ENCODE measurements at regions not wholly inside any gene's neighbourhood (a gene's known extent, or its start where the extent isn't known, plus 50 kb on each side); places are given as distances from the start of the nearest gene placed in this dataset.

DNA sequence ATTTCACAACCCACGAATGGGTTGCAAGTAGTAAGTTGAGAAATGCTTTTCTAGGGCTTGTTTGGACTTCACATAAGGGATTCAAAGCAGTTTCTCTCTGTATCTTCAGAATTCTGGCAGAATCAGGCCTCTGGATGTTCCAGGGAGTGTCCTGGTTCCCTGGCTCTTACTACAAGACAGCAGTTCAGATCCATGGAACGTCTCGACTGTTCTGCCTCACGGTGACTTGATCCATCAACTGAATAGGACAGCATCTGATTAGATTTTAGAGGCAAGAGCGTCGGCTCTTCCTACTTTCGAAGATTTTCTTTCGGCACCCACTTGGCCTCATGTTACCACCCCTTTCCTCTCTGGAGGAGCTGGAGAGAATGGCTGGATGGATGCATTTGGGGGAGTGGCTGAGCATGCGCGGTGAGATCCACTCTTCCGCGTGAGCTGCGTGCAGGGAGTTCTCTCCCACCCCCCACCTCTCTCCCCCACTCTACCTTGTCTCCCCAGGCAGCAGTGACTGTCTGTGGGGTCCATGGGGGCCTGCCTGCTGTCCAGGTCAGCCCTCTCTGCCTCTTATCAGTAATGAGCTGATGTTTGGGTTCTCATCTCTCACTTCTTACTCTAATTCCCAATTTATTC, 132.5 kb downstream of the VAPA start:
- no peak overlapping the region for H3K4me3 ChIP-seq (ENCODE audit: low read length)
- H3K36me3 ChIP-seq (ENCODE audit: control insufficient read depth, insufficient read depth, low read length), result 0 out of 2 replicates have a peak, but pooled peaks cover 3% of the 10 kb centered on the region
- H3K27me3 ChIP-seq (ENCODE audit: control insufficient read depth, insufficient read depth, low read length), result no peaks in the 10 kb centered on the region
- no CpG with 5 or more reads among the region's 13 CpGs for WGBS (ENCODE audit: insufficient coverage, insufficient read length)
- DNase-seq (ENCODE audit: low read depth, low spot score), result no peak
- H3K27ac ChIP-seq (ENCODE audit: low read length), result no peak overlapping the region
- H3K9me3 ChIP-seq (ENCODE audit: control insufficient read depth, insufficient read depth, low read length), result no peaks in the 10 kb centered on the region
- H3K4me1 ChIP-seq (ENCODE audit: control insufficient read depth, insufficient read depth, low read length), result no peaks in the 10 kb centered on the region

GRCh38 chr18:10047237-10047636, 133.4 kb downstream of the VAPA start:
- WGBS (ENCODE audit: insufficient coverage, insufficient read length), result no CpG with 5 or more reads among the region's 6 CpGs
- H3K4me3 ChIP-seq (ENCODE audit: low read length), result no peak overlapping the region

GRCh38 chr18:10049747-10050146, 135.9 kb downstream of the VAPA start:
- no peak overlapping the region for H3K4me3 ChIP-seq (ENCODE audit: low read length)
- H3K27me3 ChIP-seq (ENCODE audit: control insufficient read depth, insufficient read depth, low read length), result no peaks in the 10 kb centered on the region
- no CpG with 5 or more reads among the region's 3 CpGs for WGBS (ENCODE audit: insufficient coverage, insufficient read length)
- no peaks in the 10 kb centered on the region for H3K4me1 ChIP-seq (ENCODE audit: control insufficient read depth, insufficient read depth, low read length)
- DNase-seq (ENCODE audit: low read depth, low spot score), result no peak
- 0 out of 2 replicates have a peak, but pooled peaks cover 3% of the 10 kb centered on the region for H3K36me3 ChIP-seq (ENCODE audit: control insufficient read depth, insufficient read depth, low read length)
- no peak overlapping the region for H3K27ac ChIP-seq (ENCODE audit: low read length)
- no peaks in the 10 kb centered on the region for H3K9me3 ChIP-seq (ENCODE audit: control insufficient read depth, insufficient read depth, low read length)

More at GRCh38 chr18:10047237-10047636, 133.4 kb downstream of the VAPA start:
- Histone ChIP-seq H3K36me3 (ENCODE audit: control insufficient read depth, insufficient read depth, low read length) (0 out of 2 replicates have a peak, but pooled peaks cover 3% of the 10 kb centered on the region), H3K4me1 (ENCODE audit: control insufficient read depth, insufficient read depth, low read length) (no peaks in the 10 kb centered on the region), H3K9me3 (ENCODE audit: control insufficient read depth, insufficient read depth, low read length) (no peaks in the 10 kb centered on the region), H3K27me3 (ENCODE audit: control insufficient read depth, insufficient read depth, low read length) (no peaks in the 10 kb centered on the region), H3K27ac (ENCODE audit: low read length) (no peak overlapping the region)
- no peak for DNase-seq (ENCODE audit: low read depth, low spot score)

DNA sequence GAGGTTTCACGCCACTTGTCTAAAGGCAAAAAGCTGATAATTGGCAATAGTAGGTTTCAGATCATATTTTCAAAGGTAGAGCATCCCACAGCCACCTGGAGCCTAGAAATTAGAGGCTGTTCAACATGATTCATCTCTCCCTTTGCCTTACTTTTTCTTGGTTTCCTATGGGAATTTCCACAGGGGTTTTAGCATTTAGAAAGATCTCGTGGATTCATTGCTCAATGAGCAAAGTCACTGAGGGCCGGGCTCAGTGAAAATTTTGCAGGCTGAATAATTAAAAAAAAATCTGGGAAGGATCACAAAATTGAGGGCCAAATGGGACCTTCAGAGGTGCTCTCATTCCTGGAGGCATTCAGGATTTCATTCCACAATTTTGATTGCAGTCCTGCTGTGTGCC, 137.1 kb downstream of the VAPA start:
- WGBS (ENCODE audit: insufficient coverage, insufficient read length), result no CpG with 5 or more reads among the region's 3 CpGs

GRCh38 chr18:10051877-10052631, 138.2 kb downstream of the VAPA start:
- Histone ChIP-seq H3K4me3 (ENCODE audit: low read length) (no peak overlapping the region), H3K9me3 (ENCODE audit: control insufficient read depth, insufficient read depth, low read length) (no peaks in the 10 kb centered on the region), H3K4me1 (ENCODE audit: control insufficient read depth, insufficient read depth, low read length) (no peaks in the 10 kb centered on the region), H3K36me3 (ENCODE audit: control insufficient read depth, insufficient read depth, low read length) (no peaks in the 10 kb centered on the region), H3K27me3 (ENCODE audit: control insufficient read depth, insufficient read depth, low read length) (no peaks in the 10 kb centered on the region), H3K27ac (ENCODE audit: low read length) (no peak overlapping the region)
- no CpG with 5 or more reads among the region's 8 CpGs for WGBS (ENCODE audit: insufficient coverage, insufficient read length)
- no peak for DNase-seq (ENCODE audit: low read depth, low spot score)

More for the DNA sequence above, 137.1 kb downstream of the VAPA start:
- Histone ChIP-seq H3K4me1 (ENCODE audit: control insufficient read depth, insufficient read depth, low read length) (no peaks in the 10 kb centered on the region), H3K9me3 (ENCODE audit: control insufficient read depth, insufficient read depth, low read length) (no peaks in the 10 kb centered on the region), H3K36me3 (ENCODE audit: control insufficient read depth, insufficient read depth, low read length) (no peaks in the 10 kb centered on the region), H3K27me3 (ENCODE audit: control insufficient read depth, insufficient read depth, low read length) (no peaks in the 10 kb centered on the region), H3K4me3 (ENCODE audit: low read length) (no peak overlapping the region), H3K27ac (ENCODE audit: low read length) (no peak overlapping the region)
- no peak for DNase-seq (ENCODE audit: low read depth, low spot score)

GRCh38 chr18:10052871-10053270, 139.1 kb downstream of the VAPA start:
- no CpG with 5 or more reads among the region's 3 CpGs for WGBS (ENCODE audit: insufficient coverage, insufficient read length)
- Histone ChIP-seq H3K36me3 (ENCODE audit: control insufficient read depth, insufficient read depth, low read length) (no peaks in the 10 kb centered on the region), H3K4me1 (ENCODE audit: control insufficient read depth, insufficient read depth, low read length) (no peaks in the 10 kb centered on the region), H3K9me3 (ENCODE audit: control insufficient read depth, insufficient read depth, low read length) (no peaks in the 10 kb centered on the region), H3K27ac (ENCODE audit: low read length) (no peak overlapping the region), H3K27me3 (ENCODE audit: control insufficient read depth, insufficient read depth, low read length) (no peaks in the 10 kb centered on the region), H3K4me3 (ENCODE audit: low read length) (no peak overlapping the region)
- no peak for DNase-seq (ENCODE audit: low read depth, low spot score)

DNA sequence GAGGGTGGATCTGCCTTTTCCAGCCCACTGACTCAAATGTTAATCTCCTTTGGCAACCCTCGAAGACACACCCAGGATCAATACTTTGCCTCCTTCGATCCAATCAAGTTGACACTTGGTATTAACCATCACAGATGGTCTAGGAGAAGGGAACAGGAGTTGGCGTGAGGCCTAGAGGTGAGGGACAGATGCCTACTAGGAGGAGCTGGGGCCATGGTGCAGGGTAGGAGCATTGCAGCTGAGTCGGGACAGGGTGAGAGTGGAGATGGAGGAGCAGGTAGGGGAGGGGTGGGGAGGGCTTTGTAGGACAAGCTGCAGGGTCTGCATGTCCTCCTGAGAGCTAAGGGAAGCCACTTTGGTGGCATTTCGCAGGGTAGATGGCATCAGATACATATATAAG, 140.0 kb downstream of the VAPA start:
- Histone ChIP-seq H3K9me3 (ENCODE audit: control insufficient read depth, insufficient read depth, low read length) (no peaks in the 10 kb centered on the region), H3K4me3 (ENCODE audit: low read length) (no peak overlapping the region), H3K27ac (ENCODE audit: low read length) (no peak overlapping the region), H3K4me1 (ENCODE audit: control insufficient read depth, insufficient read depth, low read length) (no peaks in the 10 kb centered on the region), H3K27me3 (ENCODE audit: control insufficient read depth, insufficient read depth, low read length) (no peaks in the 10 kb centered on the region), H3K36me3 (ENCODE audit: control insufficient read depth, insufficient read depth, low read length) (no peaks in the 10 kb centered on the region)
- WGBS (ENCODE audit: insufficient coverage, insufficient read length), result no CpG with 5 or more reads among the region's 5 CpGs
- DNase-seq (ENCODE audit: low read depth, low spot score), result no peak

GRCh38 chr18:10054366-10054765, 140.6 kb downstream of the VAPA start:
- Histone ChIP-seq H3K27ac (ENCODE audit: low read length) (no peak overlapping the region), H3K4me3 (ENCODE audit: low read length) (no peak overlapping the region), H3K4me1 (ENCODE audit: control insufficient read depth, insufficient read depth, low read length) (no peaks in the 10 kb centered on the region), H3K27me3 (ENCODE audit: control insufficient read depth, insufficient read depth, low read length) (no peaks in the 10 kb centered on the region), H3K36me3 (ENCODE audit: control insufficient read depth, insufficient read depth, low read length) (no peaks in the 10 kb centered on the region), H3K9me3 (ENCODE audit: control insufficient read depth, insufficient read depth, low read length) (no peaks in the 10 kb centered on the region)
- DNase-seq (ENCODE audit: low read depth, low spot score), result no peak
- no CpG with 5 or more reads among the region's 10 CpGs for WGBS (ENCODE audit: insufficient coverage, insufficient read length)

DNA sequence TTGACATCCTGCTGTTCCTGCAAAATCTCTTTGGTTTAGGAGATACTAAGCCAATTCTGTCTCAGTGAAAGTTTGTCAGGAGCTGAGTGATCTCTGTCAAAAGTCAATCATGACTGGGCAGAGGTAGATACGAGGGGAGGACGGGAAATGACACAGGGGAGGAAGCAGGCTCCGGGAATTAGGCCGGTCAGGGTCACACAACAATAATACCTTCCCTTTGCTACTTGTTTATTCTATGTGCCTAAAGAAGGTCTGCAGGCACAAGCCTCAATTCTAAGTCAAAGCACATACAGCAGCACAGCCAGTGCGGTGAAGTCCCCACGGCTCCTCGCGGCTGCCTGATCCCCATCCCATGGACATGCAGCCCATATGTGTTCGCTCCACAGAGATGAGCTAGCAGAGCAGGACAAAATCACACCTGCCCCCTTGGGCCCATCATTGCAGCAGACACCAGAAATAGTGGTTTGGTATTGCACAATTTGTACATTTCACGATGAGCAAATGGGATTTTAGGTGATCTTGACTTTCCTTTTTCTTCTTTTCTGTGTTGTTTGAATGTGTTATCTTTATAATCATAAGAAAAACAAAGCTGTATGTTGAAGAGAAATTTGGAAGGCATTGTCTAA, 141.4 kb downstream of the VAPA start:
- no peak for DNase-seq (ENCODE audit: low read depth, low spot score)
- Histone ChIP-seq H3K4me3 (ENCODE audit: low read length) (no peak overlapping the region), H3K36me3 (ENCODE audit: control insufficient read depth, insufficient read depth, low read length) (no peaks in the 10 kb centered on the region), H3K27ac (ENCODE audit: low read length) (no peak overlapping the region), H3K9me3 (ENCODE audit: control insufficient read depth, insufficient read depth, low read length) (no peaks in the 10 kb centered on the region), H3K4me1 (ENCODE audit: control insufficient read depth, insufficient read depth, low read length) (no peaks in the 10 kb centered on the region), H3K27me3 (ENCODE audit: control insufficient read depth, insufficient read depth, low read length) (no peaks in the 10 kb centered on the region)
- no CpG with 5 or more reads among the region's 10 CpGs for WGBS (ENCODE audit: insufficient coverage, insufficient read length)

DNA sequence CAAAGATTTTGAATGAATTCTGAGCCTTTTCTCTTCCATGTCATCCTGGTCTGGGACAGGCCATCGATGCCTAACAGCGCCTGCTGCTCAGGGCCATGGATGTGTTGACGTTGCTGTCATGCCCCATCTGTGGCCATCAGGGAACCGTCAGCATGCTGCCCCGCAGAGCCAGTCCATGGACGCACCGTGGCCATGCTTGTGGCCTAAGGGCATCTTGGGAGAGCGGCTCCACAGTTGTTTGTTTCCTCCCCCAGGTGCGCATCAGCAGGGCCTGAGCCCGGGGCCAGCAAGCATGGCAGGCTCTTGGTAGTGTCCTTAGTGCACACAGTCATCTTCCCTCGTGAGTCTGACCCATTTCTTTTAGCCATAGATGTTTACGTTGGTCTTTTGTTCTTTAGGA, 142.7 kb downstream of the VAPA start:
- H3K4me3 ChIP-seq (ENCODE audit: low read length), result no peak overlapping the region
- WGBS (ENCODE audit: insufficient coverage, insufficient read length), result no CpG with 5 or more reads among the region's 12 CpGs
- H3K4me1 ChIP-seq (ENCODE audit: control insufficient read depth, insufficient read depth, low read length), result no peaks in the 10 kb centered on the region
- DNase-seq (ENCODE audit: low read depth, low spot score), result no peak
- no peak overlapping the region for H3K27ac ChIP-seq (ENCODE audit: low read length)
- H3K36me3 ChIP-seq (ENCODE audit: control insufficient read depth, insufficient read depth, low read length), result no peaks in the 10 kb centered on the region
- no peaks in the 10 kb centered on the region for H3K27me3 ChIP-seq (ENCODE audit: control insufficient read depth, insufficient read depth, low read length)
- no peaks in the 10 kb centered on the region for H3K9me3 ChIP-seq (ENCODE audit: control insufficient read depth, insufficient read depth, low read length)
